AML-193 (cell line): ENCODE measurements at regions not wholly inside any gene's neighbourhood (a gene's known extent, or its start where the extent isn't known, plus 50 kb on each side); places are given as distances from the start of the nearest gene placed in this dataset.

Experiments
- DNase-seq, 2 experiments: peaks; one replicate each; lab custom pipeline; 2025; lab: John Stamatoyannopoulos, UW

DNA sequence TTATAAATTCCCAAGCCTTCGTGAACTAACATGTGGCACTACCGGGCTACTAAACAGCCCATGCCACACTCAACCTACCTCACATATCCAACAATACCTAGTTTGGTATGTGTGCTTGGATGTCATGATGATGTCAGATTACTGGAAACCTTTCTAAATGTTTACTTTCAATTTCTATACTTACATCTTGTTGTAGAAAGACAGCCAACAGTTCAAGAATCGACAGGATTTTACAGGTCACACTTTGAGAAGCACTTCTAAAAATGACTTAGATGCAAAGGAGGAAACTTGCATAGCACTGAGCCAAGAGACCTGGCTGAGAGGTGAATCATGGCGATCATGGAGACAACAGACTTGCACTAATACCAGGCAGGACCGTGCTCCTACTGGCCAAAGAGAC, 209.9 kb downstream of the COL4A1 start:
- DNase-seq: no peak

DNA sequence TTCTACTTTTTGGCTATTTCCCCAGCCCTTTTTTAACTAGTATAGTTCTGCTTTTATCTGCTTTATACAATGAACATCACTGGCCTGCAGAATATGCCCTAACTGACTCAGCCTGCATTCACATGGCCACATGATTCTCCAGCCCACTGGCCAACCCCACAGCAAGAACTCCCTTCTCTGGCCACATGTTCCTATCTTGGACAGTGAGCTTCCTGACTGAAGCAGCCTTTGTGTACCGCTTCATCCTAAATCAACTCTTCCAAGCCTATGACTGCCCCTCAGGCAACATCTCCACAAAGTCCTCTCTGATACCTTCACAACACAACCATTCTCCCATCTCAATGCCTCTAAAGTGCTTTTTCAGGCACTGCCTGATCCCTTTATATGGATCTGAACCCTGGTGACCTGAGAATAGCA, 214.1 kb downstream of the COL4A1 start:
- DNase-seq: no peak

DNA sequence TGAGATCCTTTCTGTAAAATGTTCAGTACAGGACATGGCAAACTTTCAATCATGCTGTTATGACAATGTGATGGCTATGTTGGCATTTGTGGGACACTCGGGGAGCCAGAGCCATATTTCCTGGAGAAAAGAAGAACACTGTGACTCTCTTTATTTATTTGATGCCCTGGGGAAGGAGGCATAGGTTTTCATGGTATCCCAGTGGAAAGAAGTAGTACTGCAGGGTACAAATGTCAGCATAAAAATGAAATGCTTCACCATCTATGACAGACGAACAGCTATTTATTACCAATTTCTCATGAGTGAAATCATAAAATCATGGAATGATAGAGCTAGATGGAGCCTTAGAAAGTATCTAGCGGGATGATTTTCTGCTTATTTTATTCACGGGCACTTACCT, 217.1 kb downstream of the COL4A1 start:
- DNase-seq: peak in 1 of 2 experiments; percentile 10

DNA sequence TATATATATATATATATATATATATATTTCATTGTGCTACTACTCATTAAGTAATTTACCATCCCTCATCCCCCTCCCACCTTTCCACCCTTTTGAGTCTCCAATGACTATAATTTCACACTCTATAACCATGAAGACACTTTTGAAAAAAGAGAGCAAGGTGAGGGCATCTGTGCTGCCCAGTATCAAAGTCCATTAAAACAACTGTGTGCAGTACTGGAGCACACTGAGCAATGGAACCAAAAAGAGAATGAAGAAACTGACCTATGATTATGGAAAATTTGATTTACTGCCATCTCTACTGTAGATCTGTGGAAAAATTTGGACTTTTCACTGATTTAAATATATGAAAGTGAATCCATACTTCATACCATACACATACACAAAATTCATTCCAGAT, 217.9 kb downstream of the COL4A1 start:
- DNase-seq: no peak

DNA sequence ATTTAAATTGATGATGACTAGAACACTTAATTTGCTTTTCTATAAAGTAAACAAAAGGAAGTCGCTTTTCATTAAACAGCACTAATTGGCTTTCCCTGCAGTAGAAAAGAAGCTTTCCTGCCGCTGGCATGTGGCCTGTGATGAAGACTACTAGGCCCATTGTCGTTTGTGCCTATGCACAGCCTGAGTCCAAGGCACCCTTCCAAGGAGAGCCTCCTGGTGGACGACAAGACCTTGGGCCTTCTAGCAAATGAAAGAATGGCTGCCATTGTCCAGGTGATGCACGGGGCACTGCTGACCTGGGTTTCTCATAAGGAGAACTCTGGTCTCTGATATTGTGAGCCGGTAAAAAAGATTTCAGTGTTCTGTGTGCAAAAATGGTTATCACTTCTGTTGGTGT, 233.0 kb downstream of the COL4A1 start:
- DNase-seq: no peak

DNA sequence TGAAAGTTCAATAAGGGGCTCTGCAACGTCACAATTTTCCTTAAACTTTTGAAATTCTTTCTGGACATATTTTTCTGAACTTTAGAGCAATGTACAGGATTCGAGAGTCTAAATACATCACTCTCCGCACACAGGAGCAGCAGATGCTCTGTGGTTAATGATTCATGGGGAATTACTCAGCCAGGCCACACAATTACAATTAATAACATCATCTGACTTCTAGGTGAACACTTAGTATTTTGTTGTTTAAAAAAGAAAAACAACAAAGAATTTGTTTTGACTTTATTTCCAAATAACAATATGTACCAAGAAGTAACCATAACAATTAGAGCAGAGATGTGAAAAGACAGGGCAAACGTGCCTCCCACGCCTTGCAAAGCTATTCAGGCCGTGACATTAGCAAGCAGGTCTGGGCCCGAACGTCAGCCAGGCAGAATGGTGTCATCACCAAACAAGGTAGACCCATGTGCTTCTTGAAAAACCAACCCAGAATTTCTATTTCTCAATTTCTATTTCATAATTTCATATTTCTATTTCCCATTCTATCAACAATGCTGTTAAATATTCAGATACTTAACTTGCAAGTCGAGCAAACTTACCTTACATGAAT, 236.3 kb downstream of the COL4A1 start:
- DNase-seq: no peak

DNA sequence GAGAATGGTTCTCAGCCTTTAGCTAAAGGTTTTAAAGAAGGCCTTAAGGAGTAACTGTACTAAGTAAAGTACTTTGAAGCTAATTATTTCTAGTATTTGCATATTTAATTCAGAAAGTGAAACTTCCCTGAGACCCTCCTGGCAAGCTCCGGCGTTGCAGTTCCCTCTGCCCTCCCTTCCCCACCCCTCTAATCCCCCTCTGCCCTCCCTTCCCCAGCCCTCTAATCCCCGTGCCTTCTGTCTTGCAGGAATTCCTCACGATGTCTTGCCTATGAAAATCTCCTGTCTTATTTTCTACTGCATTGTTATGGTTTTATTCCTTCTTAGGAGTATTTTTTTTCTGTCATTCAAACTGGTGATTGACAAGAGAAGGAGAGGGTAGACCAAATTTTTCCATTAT, 236.9 kb downstream of the COL4A1 start:
- no peak for DNase-seq

DNA sequence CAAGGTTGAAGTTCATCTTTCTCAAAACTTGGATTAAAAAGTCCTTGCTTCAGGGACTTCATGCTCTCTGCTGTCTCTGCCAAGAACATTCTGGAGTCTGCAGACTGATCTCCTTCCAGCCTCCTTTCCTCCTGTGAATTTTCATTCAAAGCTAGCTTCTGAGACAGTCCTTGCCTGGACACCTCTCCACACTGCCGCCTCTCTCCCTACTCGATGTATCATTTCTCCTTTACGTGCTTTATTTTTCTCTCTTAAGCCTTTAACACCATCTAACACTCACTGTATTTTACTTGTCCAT, 238.8 kb downstream of the COL4A1 start:
- no peak for DNase-seq

DNA sequence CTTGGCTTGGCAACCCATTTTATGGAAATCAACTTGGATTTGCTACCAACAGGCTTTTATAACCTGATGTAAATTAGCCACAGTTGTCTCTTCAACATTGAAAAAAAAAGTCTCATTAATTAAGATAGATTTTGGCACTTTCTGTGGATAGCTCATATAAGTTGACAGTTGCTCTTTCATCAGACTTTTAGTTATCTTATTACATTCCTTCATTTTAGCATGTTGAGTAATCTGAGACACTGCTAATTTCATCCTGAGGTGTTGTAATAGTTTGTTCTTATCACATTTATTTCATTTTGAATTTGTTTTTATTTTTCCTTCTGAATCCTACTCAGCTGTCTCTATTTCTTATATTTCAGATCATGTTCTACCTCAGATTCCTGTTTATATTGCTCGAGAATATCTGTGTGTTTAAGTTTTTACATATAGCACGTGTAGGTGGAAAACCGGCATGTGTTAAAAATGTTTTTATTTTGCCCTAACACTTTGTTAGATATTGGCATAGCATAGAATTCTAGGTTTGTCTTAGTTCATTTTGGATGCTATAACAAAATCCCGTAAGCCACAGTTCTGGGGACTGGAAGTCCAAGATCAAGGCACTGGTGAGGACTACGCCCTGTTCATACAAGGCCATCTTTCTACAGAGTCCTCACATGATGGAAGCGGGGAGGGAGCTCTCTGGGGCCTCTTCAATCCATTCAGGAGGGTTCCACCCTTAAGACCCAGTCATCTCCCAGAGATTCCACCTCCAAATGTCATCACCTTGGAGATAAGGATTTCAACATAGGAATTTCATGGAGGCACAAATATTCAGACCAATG, 239.4 kb downstream of the COL4A1 start:
- no peak for DNase-seq

DNA sequence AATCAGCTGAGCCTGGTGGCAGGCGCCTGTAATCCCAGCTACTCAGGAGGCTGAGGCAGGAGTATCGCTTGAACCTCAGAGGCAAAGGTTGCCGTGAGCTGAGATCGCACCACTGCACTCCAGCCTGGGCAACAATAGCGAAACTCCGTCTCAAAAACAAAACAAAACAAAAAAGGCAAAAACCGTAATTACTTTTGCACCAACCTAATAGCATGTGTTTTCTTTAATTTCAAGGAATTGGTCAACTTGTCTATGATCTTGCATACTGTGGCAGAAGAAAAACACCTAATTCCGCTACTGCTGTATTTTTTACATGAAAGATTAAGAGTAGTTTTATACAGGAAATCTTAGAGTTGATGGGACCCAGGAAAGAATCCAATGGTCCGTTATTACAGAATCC, 241.2 kb downstream of the COL4A1 start:
- no peak for DNase-seq

DNA sequence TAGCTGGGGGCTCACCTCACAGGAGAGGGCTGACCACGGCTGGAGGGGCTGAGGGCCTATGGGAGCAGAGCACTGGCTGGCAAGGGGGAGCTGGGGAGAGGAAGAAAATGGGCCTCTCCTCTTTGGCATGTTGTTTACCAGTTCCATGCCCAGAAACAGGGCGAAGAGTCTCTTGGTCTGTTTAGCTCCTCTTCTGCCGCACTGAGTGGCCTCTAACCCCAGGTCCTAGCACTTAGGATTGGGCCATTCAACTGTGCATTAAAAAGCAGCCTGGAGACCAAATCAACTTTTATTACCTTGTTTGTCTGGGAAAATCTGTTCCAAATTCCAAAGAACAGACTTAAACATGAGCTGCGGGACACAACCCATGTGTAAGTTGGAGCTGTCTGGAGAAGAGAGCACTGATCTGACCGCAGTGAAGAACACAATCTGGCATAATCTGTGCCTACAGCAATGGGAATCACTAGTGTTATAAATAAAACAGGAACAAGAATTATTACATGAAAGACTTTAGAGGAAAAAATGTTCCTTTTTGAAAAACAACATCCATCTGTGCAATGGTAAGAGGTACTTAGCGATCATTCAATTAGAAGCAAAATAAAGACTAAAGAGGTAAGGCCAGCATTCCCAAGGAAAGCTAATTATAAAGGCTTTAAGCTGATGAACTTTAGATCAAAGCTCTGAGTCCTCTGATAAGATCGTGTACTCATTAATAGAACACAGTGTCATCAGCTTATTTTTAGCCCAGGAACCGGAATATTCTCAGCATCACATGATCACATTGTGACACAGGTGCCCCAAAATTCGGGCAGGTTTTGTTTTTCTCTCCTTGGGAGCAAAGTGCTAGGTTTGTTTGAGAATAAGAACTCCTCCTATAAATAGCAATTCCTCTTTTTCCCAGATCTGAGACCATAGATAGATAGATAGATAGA, 243.2 kb downstream of the COL4A1 start:
- no peak for DNase-seq

DNA sequence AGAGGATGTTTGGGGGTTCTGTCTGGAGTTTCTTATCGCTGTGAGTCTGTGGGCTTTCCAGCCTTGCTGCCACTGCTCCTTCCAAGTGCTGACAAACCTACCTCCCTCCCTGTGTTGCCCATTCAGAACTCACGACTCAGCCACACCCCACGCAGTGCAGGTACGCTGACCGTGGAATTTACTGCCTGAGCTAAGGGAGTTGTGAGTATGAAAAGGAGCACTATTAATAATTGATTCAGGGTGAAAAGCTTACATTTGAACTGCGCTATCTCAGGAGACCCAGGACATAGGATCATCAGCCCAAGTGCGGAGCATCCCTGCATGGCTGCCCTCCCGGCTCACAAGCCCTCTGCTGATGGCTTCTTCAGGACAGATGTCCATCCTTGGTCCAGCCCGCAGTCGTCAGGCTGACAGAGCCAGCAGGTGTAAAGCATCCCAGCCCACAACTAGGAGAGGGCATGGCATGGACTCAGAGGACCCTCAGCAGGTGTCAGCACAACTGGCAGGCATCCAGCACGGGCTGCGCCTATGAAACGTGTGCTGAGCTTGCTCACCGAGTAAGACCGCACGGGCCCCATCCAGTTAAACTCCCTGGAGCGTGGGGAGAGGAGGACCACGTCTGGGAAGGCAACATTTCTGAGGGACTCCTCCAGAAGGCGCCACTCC, 244.0 kb downstream of the COL4A1 start:
- DNase-seq: no peak

DNA sequence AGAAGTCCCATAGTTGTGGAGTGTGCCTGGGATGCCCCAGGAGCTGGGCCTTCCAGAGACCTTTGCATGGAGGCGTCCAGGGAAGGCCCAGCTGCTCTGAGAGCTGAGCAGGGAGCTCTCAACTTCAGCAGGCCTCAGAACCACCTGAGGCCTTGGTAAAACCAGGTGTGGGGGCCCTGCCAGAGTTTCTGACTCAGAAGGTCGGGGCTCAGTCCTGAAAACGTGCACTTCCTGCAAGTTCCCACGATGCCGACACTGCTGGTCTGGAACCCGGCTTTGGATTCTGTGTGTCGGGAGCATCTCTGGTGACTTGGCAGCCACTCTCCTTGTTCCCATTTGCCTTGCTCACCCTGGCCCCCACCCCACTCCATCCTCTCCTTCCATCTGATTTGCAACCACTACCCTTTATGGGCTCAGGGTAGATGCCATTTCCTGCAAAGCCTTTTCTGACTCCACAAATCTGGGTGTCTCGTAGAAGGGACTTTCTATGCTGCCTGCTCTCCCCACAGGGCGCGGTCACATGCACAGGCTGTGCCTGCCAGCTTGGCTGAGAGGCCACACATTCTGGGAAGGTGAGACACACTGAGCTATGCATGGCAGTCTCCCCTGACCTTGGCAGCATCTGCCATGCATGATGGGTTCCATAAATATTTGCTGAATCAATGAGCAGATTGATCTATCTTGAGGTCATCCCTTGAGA, 244.7 kb downstream of the COL4A1 start:
- no peak for DNase-seq

DNA sequence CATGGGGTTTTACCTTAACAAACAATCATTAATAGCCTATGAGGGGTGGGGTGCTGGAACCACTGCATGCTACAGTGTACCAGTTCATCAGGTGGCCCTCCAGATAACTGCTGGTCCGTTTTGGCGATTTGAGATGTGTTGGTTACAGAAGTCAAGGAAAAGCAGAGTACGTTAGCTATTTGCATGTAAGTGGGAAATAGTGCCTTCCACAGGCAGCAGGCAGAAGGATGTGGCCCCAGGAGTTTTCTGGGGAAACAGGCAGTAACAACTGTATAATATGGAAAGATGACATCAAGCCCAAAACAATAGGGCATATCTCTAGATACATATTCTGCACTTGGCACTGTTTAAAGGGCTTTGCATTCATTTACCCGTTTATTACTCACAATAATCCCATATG, 245.7 kb downstream of the COL4A1 start:
- DNase-seq: no peak

DNA sequence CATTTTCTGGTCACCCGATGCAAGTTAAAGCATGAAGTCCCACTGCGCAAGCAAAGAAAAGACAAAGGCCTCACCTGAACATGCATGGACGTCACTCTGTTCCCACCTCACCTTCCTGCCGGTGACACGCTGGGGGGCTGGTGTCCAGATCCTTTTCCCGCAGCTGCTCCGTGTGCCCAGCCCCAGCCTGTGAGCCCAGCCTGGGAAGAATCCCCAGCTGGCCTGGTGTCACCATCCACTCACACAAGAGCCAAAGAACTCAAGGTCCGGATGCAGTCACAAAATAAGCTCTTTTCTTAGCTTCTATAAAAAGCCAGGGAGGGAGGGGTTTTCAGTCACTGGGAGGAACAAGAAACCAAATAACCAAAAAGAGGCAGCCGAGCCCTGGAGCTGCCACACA, 249.9 kb downstream of the COL4A1 start:
- no peak for DNase-seq

DNA sequence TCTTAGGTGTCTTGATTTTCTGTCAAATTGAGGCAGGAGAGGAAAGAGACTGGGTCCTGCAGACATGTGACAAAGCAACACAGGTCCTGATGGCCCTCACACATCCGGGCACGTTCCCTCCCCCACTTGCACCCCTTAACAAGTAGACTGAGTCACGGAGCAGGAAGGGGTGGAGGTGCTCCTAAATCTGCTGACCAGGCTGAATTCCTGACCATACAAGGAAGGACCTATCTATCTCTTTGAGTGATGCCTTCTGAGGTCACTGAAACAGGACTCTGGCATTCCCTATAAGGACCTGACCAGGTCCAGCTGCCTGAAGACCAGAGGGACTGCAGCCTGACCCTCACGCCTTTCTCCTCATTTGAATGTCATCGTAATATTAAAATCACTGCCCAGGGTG, 250.3 kb downstream of the COL4A1 start:
- DNase-seq: no peak

DNA sequence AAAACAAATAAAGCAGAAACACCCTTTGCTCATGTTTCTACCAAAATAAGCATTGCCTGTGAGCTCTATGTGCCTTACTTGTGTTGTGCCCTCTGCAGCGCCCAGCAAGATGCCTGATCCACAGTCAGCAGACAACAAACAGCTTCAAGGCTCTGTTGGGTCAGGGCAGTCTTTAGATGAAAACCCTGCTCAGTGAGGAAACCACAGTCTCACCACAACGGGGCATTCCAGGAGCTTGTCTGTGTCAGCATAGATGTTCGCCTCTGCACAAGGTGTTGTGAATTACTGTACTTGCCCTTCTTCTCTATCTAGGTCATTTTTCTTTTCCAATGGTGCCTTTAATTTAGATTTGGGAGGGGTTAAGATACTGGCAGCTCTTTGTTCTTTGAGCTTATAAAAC, 251.9 kb downstream of the COL4A1 start:
- no peak for DNase-seq

DNA sequence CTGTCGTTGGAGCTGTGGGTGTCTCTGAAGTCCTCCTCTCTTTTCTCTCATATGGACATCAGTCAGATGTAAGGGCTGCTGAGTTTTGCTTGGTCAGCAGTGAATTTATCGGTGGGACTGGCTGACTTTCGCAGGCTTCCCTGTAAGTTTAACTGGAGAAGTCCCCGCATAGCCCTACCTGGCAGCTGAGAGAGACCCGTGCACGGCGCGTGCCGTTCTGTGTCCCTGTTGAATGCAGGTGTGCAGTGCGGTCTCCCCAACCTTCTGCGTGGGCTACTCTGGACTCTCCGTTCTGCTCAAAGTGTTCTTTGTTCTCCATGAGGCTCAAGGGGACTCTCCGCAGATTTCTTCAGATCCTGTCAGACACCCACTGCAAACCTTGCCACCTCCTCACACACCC, 252.9 kb downstream of the COL4A1 start:
- no peak for DNase-seq

DNA sequence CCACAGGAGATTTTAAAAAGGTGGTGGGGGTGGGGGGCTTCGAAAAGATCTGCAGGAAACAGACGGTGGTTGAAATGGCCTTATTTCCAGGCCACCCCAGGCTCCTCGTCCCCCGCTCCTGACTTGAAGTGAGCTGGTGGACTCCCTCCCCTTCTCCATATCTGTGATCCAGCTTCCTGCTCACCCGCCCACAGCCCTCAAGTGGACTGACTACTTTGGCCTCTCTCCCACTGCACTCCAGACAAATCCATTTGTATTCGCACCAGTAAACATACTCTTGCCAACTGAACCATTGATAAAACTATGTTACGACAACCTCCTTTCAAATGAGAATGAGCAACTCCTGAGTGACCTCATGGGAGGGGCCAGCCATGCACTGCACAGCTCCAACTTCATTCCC, 259.5 kb downstream of the COL4A1 start:
- DNase-seq: no peak

DNA sequence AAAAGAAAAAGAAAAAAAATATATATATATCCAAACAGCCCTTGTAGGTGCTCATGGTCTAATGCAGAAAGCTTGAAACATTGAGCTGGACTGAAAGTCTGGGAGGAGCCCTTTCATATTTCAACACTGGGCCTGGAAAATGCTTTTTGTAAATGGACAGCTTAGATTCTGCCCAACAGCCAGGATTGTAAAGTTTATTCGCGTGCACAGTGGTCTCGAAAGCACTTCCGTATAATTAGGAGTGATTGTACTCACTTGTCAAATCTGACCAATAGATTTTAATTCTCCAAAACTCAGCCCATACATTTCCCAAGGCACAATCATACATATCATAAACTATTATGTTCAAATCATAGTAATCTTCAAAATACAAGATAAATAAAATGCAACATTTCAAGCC, 260.1 kb downstream of the COL4A1 start:
- no peak for DNase-seq

DNA sequence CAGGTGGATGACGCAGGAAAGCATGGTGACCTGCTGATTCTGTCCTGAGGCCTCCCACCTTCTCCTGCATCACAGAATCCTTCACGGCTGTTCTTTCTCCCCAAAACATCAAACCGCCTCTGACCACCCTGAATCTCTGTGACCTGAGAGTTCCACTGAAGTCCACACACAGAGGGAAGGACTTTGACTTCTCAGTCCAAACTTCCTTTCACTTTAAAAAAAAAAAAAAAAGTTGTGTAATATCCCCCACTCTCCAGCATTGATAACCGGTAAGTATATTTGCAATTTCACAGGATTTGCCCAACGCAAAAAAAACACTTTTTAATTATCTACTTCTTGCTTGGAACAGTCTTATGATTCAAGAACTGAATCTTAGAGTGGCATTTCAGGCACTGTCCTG, 259.5 kb upstream of the IRS2 start:
- no peak for DNase-seq

DNA sequence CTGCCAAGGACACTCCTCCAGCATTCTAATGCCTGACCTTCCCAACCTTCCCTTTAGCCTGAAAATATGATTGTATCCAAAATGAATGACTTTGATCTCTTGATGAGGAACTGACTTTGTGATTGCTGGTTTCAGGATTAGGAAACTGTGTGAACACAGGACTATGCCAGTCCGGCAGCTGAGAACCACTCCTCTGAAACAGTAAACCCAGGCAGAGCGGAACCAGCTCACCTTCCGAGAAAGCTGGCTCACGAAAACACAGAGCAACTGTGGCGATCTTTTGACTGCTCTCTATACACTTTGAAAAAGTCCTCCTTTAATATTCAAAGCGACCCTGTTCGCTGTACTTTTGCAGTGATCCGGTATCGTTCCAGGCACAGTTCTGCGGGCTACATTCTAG, 258.8 kb upstream of the IRS2 start:
- DNase-seq: no peak
